ENCODE measurements at regions not wholly inside any gene's neighbourhood (a gene's known extent, or its start where the extent isn't known, plus 50 kb on each side); places are given as distances from the start of the nearest gene placed in this dataset.
"Not testable (repeated sequence)": the region's sequence is repeated elsewhere in the genome, so short reads cannot be mapped to it uniquely, and the experiment has no call there.

DNA sequence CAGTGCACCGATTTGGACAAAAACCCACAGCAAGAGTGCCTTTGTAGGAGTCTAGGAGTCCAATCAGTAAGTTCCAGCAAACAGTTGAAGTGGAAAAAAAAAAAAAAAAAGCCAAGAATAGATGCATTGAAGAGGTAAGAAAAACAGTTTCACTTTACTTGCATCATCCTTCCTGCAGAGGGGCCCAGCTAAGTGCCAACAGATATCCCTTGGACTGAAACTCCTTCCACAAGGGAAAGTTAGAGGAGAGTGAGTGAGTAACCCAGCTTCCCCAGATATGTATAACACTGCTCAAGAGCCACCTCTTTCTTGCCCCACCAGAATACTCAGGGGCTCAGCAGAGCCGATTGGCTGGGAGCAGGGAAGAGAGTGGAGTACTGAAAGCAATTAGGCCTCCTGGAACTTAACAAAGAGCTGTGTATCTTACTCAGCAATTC, 617.7 kb upstream of the SMIM31 start:
- H3K4me3 ChIP-seq = no peak overlapping the region

DNA sequence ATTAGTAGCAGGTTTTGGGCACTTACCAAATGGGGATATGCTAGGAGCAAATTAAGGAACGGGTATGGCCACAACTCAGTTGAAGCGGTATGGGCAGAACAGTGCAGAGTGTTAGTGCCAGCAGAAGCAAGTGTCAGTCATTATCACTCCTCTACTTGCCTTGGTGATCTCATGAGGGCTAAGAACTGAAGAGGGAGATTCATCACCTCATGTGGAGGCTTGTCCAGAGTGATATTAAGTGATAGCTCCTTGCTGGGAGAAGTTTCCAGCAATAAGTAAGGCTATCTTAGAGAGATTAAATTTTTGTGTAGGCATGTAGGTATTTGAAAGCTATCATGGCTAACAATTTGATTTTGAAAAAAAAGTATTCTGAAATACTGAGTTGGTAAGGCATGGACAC, 615.4 kb upstream of the SMIM31 start:
- Histone ChIP-seq H3K4me3 (no peak overlapping the region), H3K27ac (no peak overlapping the region)

More for the DNA sequence above, 617.7 kb upstream of the SMIM31 start:
- H3K27ac ChIP-seq = no peak overlapping the region

DNA sequence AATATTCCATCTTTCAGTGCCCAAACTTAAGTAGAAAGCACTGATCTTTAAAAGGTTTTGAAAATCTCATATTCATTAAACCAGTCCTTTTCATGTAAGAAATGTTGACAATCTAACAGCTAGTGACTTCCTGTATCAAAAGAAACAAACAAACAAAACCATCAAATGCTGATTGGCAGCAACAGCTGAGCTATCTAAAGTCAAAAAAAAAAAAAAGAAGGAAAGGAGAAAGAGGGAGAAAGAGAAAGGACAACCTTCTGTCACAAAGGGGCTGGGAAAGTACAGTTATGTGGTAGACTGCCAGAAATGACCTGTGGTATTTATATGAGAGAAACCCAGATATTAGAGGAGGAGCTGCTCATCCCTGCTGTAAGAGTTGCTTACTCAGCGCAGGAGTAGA, 614.6 kb upstream of the SMIM31 start:
- Histone ChIP-seq H3K4me3 (no peak overlapping the region), H3K27ac (no peak overlapping the region)

DNA sequence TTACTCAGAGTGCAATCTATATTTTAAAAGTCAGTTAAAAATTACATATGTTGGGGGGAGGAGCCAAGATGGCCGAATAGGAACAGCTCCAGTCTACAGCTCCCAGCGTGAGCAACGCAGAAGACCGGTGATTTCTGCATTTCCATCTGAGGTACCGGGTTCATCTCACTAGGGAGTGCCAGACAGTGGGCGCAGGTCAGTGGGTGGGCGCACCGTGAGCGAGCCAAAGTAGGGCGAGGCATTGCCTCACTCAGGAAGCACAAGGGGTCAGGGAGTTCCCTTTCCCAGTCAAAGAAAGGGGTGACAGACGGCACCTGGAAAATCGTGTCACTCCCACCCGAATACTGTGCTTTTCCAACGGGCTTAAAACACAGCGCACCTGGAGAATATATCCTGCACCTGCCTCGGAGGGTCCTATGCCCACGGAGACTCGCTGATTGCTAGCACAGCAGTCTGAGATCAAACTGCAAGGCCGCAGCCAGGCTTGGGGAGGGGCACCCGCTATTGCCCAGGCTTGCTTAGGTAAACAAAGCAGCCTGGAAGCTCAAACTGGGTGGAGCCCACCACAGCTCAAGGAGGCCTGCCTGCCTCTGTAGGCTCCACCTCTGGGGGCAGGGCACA, 612.1 kb upstream of the SMIM31 start:
- H3K4me3 ChIP-seq = not testable (repeated sequence)

DNA sequence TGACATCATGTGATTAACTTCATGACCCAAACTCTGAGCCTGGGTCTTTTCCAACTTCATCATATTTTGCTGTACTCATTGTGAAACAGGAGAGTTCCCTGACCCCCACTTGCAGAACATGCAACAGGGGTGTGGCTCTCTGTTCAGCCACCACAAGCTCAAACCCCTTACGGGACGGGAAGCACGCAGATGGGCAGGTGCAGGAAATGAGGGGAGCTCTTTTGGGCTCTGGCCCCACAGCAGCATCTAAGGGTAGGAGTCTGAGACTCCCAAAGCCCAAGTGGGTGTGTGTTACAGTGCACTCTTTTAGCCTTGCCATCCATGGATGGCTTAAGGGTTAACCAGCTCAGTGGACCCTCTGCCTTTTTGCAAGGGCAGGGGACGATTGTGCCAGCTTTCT, 599.5 kb upstream of the SMIM31 start:
- H3K27ac ChIP-seq = no peak overlapping the region
- no peak overlapping the region for H3K4me3 ChIP-seq

More for the DNA sequence above, 612.1 kb upstream of the SMIM31 start:
- not testable (repeated sequence) for H3K27ac ChIP-seq

DNA sequence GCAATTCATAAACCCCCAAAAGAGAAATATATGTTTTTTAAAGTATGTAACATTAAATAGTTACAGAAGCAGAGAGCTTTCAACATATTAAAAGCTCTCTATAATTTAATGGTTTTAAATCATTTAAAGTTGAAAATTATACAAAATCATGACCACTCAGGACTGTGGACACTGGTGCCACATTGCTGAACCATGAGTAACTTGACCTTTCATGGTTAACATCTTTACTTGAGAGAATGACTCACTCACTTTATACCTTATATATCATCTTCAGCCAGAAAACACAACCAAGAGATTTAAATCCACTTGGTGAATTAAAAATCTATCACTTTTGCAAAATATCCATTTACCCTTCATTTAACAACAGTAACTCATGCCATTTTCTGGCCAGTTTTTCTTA, 584.3 kb upstream of the SMIM31 start:
- Histone ChIP-seq H3K4me3 (no peak overlapping the region), H3K27ac (no peak overlapping the region)

DNA sequence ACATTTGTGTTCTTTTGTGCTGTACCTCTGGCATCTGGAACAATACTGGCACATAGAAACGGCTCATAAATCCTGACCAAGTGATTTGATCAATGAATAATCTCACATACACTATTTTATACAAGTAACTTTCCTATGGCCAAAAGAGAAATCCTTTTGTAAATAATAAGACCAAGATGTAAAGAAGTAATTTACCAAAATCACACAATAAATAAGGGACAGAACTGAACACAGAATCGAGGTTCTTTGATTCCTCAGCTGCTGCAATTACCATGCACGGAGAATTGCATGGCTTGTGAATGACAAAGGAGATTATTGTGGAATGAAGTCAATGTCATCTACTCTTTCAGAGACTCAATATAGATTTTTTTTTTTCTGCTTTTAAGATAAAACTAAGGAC, 576.8 kb upstream of the SMIM31 start:
- no peak overlapping the region for H3K4me3 ChIP-seq
- no peak overlapping the region for H3K27ac ChIP-seq

DNA sequence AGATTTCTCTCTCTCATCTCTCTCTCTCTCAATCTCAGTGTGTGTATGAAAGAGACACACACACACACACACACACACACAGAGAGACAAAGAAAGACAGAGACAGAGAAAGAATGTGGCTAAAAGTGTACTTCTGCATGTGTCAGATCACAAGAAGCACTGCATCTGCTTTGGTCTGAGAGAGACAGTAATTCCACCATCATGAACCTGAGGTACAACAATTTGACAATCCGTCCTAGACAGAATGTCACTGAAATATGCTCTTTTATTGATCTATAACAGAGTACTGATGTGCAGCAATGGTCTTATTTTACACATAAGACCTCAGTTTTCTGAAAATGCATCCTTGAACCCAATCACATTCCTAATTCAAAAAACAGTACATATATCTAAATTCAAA, 576.2 kb upstream of the SMIM31 start:
- Histone ChIP-seq H3K27ac (no peak overlapping the region), H3K4me3 (no peak overlapping the region)

DNA sequence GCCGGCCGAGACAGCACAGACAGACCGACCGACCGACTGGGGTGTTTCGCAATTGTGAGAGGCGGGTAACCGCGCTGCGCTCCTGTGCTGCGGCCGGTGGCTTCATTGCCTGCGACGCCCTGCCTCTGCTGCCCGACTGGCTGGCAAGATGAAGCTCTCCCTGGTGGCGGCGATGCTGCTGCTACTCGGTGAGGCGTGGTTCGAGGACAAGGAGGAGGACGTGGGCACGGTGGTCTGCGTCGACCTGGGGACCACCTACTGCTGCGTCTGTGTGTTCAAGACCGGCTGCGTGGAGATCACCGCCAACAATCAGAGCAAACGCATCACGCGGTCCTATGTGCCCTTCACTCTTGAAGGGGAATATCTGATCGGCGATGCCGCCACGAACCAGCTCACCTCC, 565.7 kb upstream of the SMIM31 start:
- Histone ChIP-seq H3K4me3 (no peak overlapping the region), H3K27ac (no peak overlapping the region)

DNA sequence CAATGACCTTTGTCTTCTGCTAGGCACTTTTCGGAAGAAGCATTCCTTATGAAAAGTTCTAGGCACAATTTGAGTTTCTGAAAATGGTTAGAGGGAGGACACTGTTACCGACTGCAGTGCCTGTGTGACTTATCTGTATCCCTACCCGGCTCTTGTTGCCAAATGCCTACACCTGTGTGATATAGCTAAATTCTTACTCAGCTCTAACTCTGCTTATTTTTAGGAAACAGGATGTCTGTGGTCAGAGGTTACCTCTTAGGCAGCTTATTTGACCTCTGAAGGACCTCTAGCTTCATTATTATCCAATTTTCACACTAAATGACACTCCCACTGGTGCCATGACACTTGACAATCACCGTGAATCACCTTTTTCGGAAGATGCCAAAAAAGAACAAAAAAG, 561.1 kb upstream of the SMIM31 start:
- Histone ChIP-seq H3K27ac (no peak overlapping the region), H3K4me3 (no peak overlapping the region)

DNA sequence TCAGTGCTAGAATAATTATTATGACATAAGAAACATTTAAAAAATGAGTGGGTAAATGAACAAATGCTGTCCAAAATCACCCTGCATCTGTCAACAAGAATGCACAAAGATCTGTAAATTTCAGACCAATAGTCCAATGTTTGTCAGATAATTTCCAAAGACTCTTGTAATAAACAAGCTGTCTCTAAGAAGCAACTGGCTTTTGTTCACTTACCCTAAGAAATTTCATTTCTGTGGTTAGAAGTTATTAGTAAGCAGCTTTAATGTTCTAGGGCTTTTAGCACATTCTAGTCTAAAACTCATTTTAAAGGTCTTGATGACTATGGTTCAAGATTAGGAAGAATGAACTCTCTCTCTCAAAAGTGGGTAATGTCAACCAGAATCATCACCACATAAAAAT, 560.3 kb upstream of the SMIM31 start:
- Histone ChIP-seq H3K27ac (no peak overlapping the region), H3K4me3 (no peak overlapping the region)

DNA sequence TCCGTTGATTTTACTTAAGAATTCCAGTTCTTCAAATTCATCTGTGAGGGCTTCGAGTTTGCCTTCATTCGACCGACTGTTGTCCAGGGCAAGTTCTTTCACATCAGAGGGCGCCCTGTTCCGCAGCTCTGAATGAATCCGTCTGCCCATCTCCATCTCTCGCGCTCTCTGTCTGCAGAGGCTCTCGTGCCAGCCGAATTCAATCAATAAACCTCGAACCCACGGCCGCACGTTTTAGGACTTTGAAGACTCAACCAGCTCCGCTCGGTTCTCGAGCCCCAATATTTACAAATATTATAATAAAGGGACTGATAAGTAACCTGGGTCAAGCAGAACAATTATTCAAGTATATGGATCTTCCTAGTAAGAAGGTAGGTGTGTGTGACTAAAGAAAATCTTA, 556.4 kb upstream of the SMIM31 start:
- Histone ChIP-seq H3K4me3 (no peak overlapping the region), H3K27ac (no peak overlapping the region)

DNA sequence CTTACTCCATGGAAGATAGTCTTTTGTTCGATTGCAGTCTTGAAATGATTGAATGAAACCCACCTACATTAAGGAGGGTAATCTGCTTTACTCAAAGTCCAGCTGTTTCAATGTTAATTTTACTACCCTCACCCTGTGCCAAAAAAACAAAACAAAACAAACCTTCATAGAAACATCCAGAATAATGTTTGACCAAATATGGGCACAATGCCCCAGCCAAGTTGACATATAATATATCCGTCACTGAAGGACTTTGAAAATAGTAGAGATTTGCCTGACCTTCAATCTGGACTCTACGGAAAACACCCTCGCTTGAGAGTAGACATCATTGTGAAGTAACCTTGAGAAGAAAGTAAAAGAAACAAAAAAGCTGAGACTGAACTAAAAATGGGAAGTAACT, 550.5 kb upstream of the SMIM31 start:
- Histone ChIP-seq H3K4me3 (no peak overlapping the region), H3K27ac (no peak overlapping the region)

DNA sequence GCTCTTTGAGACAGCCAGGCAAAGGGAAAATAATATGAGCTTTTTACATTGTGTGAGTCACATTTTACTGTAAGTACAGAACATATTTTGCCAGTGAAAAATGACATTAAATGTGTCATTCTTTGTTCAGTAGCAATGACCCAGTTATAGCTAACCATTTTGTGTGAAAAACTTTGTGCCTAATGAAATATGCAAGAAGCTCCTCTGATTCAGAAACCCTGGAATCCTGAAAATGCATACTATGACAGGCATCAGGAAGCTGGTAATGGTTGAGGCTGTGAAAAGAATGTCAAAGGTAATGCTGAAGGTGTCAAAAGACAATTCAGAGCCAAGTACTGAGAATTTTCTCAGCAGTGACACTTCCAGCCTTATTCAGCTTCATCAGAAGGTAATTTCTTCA, 549.5 kb upstream of the SMIM31 start:
- H3K4me3 ChIP-seq = no peak overlapping the region
- no peak overlapping the region for H3K27ac ChIP-seq

DNA sequence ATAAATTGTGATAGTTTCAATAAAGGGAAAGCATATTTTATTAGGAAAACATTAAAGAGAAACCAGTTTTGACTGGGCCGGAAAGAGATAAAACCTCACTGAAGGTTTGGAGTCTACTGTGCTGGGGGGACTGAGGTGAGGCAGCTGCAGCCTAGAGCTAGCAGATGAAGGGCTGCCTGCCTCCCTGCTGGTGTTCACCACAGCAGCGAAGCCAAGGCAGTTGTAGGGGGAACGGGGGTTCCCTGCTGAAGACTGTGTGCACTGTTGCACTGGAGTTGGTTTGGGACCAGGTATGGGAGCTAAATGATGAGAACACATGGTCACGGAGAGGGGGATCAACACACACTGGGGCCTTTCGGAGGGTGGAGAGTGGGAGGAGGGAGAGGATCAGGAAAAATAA, 546.5 kb upstream of the SMIM31 start:
- no peak overlapping the region for H3K4me3 ChIP-seq
- no peak overlapping the region for H3K27ac ChIP-seq

DNA sequence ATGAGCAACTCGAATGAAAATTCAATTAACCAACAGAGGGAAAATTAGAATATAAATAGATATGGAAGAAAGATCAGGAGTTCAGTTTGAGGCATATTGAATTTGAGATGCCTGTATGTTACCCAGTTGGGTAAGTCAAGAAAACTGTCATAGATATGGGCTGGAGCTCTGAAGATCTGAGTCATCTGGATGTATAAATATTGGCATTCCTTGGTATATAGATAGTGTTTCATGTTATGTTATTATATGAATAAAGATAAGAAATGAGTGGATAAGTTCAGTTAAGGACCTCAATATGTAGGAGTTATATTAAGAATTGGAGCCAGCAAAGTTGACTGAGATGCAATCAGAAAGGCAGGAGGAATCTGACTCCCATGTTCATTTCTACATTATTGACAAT, 543.6 kb upstream of the SMIM31 start:
- Histone ChIP-seq H3K27ac (no peak overlapping the region), H3K4me3 (no peak overlapping the region)

DNA sequence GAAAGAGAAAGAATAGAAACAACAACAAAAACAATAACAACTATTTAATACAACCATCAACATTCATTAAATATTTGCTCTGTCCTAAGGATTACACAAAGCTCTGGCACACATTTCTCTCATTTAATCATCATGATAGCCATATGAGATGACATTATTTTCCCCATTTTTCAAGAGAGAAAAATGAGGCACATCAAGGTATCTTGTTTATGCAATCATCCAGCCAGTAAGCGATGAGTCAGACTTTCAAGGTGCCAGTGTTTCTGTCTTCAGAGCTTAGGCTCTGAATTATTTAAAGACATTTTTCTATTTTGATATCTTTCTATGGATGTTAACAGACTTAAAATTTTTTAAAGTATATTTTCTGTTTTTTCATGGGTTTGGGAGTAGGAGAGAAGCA, 541.8 kb upstream of the SMIM31 start:
- H3K27ac ChIP-seq = no peak overlapping the region
- no peak overlapping the region for H3K4me3 ChIP-seq

DNA sequence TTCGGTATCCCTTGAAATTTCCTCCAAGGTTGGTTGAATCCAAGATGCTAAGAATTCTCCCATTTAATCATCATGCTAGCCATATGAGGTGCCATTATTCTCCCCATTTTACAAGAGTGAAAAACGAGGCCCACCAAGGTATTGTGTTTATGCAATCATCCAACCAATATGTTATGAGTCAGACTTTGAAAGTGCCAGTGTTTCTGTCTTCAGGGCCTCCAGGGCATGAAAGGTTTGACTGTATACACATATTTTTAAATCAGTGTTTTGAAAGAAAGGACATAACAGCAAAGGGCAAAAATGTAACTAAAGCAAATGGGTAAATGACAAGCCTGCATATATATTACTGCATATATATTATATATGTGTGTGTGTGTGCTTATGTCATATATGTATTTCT, 541.2 kb upstream of the SMIM31 start:
- Histone ChIP-seq H3K27ac (no peak overlapping the region), H3K4me3 (no peak overlapping the region)

DNA sequence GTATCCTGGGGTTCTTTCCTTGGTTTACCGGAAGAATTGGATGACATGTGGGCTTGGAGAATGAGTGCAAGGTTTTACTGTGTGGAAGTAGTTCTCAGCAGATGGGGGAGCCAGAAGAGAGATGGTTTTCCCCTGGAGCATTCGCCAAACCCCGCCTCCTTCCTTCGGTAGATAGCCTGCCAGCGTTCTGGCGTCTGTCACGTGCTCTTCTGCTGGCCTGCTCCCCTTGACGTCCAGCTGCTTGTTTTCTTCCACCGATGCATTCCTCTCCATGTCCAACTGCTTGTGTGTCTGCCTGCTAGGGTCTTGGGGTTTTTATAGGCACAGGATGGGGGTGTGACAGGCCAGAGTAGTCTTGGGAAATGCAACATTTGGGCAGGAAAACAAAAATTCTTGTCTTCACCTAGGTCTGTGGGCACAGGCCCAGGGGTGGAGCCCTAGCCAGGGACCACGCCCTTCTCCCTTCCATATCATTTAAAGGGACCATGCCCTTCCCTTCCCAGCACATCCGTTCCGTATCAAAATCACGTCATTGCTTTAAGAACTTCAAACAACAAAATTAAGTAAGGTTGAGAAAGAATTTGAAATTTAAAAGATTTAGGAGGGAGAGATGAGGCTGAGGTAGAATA, 538.7 kb upstream of the SMIM31 start:
- Histone ChIP-seq H3K4me3 (no peak overlapping the region), H3K27ac (no peak overlapping the region)

DNA sequence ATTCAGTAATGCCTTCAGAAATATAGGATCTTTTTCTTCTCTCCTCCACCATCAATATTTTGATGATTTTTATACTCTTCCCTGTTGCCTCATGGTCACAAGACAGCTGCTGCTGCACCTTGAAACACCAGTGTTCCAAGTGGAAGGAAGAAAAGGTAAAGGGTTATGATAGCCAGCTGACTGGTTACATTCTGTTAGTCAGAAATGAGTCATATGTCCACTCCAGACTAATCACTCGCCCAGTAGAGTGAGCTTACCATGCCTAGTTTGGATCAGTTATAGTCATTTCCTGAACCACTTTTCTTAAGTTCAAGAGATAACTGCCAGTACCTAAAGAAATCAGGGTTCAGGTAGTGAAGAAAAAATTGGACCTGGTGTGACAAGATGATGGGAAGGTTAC, 532.3 kb upstream of the SMIM31 start:
- H3K4me3 ChIP-seq = no peak overlapping the region
- no peak overlapping the region for H3K27ac ChIP-seq

DNA sequence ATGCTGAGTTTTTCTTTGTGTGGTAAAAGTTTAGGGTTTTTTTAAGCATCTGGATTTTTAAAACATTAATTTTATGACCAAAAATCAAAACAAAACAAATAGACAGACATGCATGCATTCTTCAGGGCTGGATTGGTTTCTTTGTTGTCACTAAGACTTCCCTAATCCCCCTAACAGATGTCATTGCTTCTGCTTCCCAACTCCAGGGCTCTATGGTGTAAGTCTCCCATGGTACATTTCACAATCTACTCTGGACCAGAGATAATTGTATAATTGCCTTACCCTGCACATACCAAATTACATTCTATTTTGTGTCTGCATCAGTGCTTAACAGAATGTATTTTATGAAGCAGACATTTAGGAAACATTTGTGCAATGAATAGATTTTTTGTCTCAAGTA, 529.1 kb upstream of the SMIM31 start:
- Histone ChIP-seq H3K4me3 (no peak overlapping the region), H3K27ac (no peak overlapping the region)

DNA sequence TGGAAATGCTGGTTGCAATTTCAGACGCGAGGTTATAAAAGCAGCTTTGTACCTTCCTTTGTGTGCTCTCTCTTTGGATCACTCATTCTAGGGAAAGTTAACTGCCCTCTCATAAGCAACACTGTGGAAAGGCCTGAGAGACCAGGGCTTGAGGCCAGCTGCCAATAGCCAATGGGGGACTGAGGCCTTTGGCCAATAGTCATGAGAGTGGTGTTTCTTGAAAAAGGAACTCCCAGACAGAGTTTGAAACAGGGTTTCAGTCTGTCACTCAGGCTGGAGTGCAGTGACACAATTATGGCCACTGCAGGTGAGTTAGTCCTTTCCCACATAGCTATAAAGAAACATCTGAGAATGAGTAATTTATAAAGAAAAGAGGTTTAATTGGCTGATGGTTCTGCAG, 524.7 kb upstream of the SMIM31 start:
- no peak overlapping the region for H3K4me3 ChIP-seq
- no peak overlapping the region for H3K27ac ChIP-seq

Data from skin epidermis (tissue), 12 donors.